Neural cell (in vitro differentiated cells): ENCODE measurements at regions not wholly inside any gene's neighbourhood (a gene's known extent, or its start where the extent isn't known, plus 50 kb on each side); places are given as distances from the start of the nearest gene placed in this dataset.
A peak's percentile ranks its signal among the peaks of the same experiment; 100 is the strongest.

Experiments used
- H2AFZ ChIP-seq: fragments of 200-600, 300-800 bp; sonication (generic), shearing (Covaris generic); 2 replicates; pipeline ENCODE4 v1.6.0; 2014; ENCODE audit warnings: low read depth, mild to moderate bottlenecking, antibody characterized with exemption, low read length, moderate library complexity
- H3F3A ChIP-seq: fragments of 200-600 bp; shearing (Covaris generic); 2 replicates; pipeline ENCODE4 v1.6.1; 2016; ENCODE audit warnings: mild to moderate bottlenecking, moderate library complexity, mixed read lengths, antibody characterized with exemption, low read length; ENCODE audit not compliant: insufficient read depth, poor library complexity, severe bottlenecking
- H3K27ac ChIP-seq: fragments of 200-600, 300-800 bp; sonication (generic), shearing (Covaris generic); 2 replicates; pipeline ENCODE4 v1.5.1; 2014; ENCODE audit warnings: mild to moderate bottlenecking, low read length, moderate library complexity
- H3K27me3 ChIP-seq: fragments of 300-800, 200-600 bp; sonication (generic), shearing (Covaris generic); 2 replicates; pipeline ENCODE4 v1.6.0; 2014; ENCODE audit warnings: mild to moderate bottlenecking, low read depth, low read length, moderate library complexity; ENCODE audit not compliant: insufficient read depth
- H3K36me3 ChIP-seq: fragments of 300-800, 200-600 bp; sonication (generic), shearing (Covaris generic); 2 replicates; pipeline ENCODE4 v1.5.1; 2014; ENCODE audit warnings: mild to moderate bottlenecking, antibody characterized with exemption, low read length, moderate library complexity; ENCODE audit not compliant: insufficient read depth
- H3K4me2 ChIP-seq: fragments of 300-800, 200-600 bp; sonication (generic), shearing (Covaris generic); 2 replicates; pipeline ENCODE4 v1.6.0; 2014; ENCODE audit warnings: mild to moderate bottlenecking, low read length
- H3K4me3 ChIP-seq: fragments of 300-800, 200-600 bp; sonication (generic), shearing (Covaris generic); 2 replicates; pipeline ENCODE4 v1.5.1; 2014; ENCODE audit warnings: mild to moderate bottlenecking, low read length, moderate library complexity
- H3K79me2 ChIP-seq: fragments of 200-600 bp; shearing (Covaris generic); replicated peaks from 2 replicates; pipeline ENCODE4 v1.6.0; 2014; ENCODE audit warnings: mild to moderate bottlenecking, low read length, moderate library complexity; ENCODE audit not compliant: insufficient read depth
- H3K9ac ChIP-seq: fragments of 300-800, 200-600 bp; sonication (generic), shearing (Covaris generic); 2 replicates; pipeline ENCODE4 v1.6.1; 2016; ENCODE audit warnings: mild to moderate bottlenecking, low read length, mixed read lengths
- H3K9me2 ChIP-seq: fragments of 200-600 bp; shearing (Covaris generic); 2 replicates; pipeline ENCODE4 v1.6.1; 2016; ENCODE audit warnings: mild to moderate bottlenecking, low read length, mixed read lengths; ENCODE audit not compliant: insufficient read depth
- H3K9me3 ChIP-seq: fragments of 200-600, 300-800 bp; sonication (generic), shearing (Covaris generic); 2 replicates; pipeline ENCODE4 v1.6.1; 2016; ENCODE audit warnings: mild to moderate bottlenecking, mixed run types, low read length, moderate library complexity, mixed read lengths
- H4K20me1 ChIP-seq: fragments of 200-600 bp; shearing (Covaris generic); 2 replicates; pipeline ENCODE4 v1.6.1; 2016; ENCODE audit warnings: mild to moderate bottlenecking, mixed run types; ENCODE audit not compliant: insufficient read depth
- CTCF ChIP-seq: fragments of 450-650 bp; IDR thresholded peaks from 2 replicates; pipeline ENCODE4 v1.5.1; 2014; ENCODE audit warnings: antibody characterized with exemption, mild to moderate bottlenecking, moderate library complexity; ENCODE audit not compliant: poor library complexity, severe bottlenecking
- EP300 ChIP-seq: fragments of 450-650 bp; conservative IDR thresholded peaks from 2 replicates; pipeline ENCODE4 v1.6.1; 2014; ENCODE audit warnings: antibody characterized with exemption, mild to moderate bottlenecking, moderate library complexity; ENCODE audit not compliant: poor library complexity, severe bottlenecking
- EZH2 ChIP-seq: fragments of 200-600, 300-800 bp; shearing (Covaris generic), sonication (generic); IDR thresholded peaks from 2 replicates; pipeline ENCODE4 v1.6.1; 2014; ENCODE audit warnings: antibody characterized with exemption, low read length, borderline replicate concordance, mild to moderate bottlenecking; ENCODE audit not compliant: insufficient read depth, poor library complexity, severe bottlenecking
- MXI1 ChIP-seq: fragments of 450-650 bp; conservative IDR thresholded peaks from 2 replicates; pipeline ENCODE4 v1.6.1; 2014; ENCODE audit warnings: antibody characterized with exemption, mild to moderate bottlenecking; ENCODE audit not compliant: poor library complexity, severe bottlenecking
- POLR2AphosphoS5 ChIP-seq: IDR thresholded peaks from 2 replicates; pipeline ENCODE4 v1.6.1; 2012
- RAD21 ChIP-seq: fragments of 450-650 bp; conservative IDR thresholded peaks from 2 replicates; pipeline ENCODE4 v1.6.1; 2014; ENCODE audit warnings: antibody characterized with exemption, mild to moderate bottlenecking, moderate library complexity
- REST ChIP-seq: IDR thresholded peaks from 2 replicates; pipeline ENCODE4 v1.6.1; 2012; ENCODE audit warnings: borderline replicate concordance
- SMC3 ChIP-seq: fragments of 450-650 bp; conservative IDR thresholded peaks from 2 replicates; pipeline ENCODE4 v1.6.1; 2014; ENCODE audit warnings: antibody characterized with exemption, mild to moderate bottlenecking, moderate library complexity; ENCODE audit not compliant: poor library complexity
- TAF1 ChIP-seq: IDR thresholded peaks from 2 replicates; pipeline ENCODE4 v1.6.1; 2012; ENCODE audit warnings: low read depth

DNA sequence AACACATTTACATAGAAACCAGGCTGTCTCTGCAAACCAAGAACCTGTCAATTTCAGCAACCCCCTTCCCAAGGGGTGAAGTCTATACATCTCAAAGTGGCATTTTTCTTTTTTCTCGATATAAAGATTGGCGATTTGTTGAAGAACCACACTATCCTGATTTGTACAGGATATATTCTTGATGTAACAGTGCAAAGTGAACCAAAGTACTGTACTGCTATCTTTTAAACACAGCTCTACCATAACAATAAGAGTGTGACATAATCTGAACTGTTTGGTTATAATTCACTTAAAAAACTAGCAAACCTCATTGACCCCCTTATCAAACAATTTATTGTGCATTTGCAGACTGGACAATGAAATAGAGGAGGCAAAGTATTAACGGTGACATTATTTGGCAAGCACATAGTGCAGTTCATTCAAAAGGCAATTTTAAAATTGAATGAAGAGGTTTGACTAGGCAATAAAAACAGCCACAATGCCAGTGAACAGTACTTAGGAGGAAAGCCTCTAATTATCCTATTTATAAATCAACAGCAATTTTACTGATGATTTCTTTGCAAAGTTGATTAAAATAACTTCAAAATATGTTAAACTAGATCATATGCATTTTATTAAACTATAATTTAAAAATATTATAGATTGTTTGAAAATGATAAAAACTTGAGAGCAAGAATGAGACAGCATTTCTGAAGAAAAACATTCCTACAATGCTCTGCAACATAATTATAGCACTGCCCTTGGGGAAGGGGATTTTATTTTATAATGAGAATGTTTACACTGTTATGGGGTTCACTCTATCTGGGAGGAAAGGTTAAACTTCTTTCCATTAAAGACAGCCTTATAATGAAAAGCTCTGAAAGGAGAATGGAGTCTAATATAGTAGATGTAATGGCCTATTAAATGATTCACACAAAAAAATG is 440.9 kb downstream of the ZEB2 start:
- H4K20me1 ChIP-seq: no peaks in the 10 kb centered on the region
- no peaks in the 10 kb centered on the region for H3K79me2 ChIP-seq
- no peaks in the 10 kb centered on the region for H3K9me2 ChIP-seq
- no peak for TF ChIP-seq CTCF
- no peak for TF ChIP-seq SMC3
- TF ChIP-seq TAF1: no peak
- TF ChIP-seq MXI1: no peak
- TF ChIP-seq RAD21: no peak
- TF ChIP-seq POLR2AphosphoS5: no peak
- TF ChIP-seq EP300: no peak
- TF ChIP-seq EZH2: no peak
- no peak for TF ChIP-seq REST
- no peak overlapping the region for H3K27ac ChIP-seq
- H3K27me3 ChIP-seq: peaks cover 6% of the 10 kb centered on the region
- no peak overlapping the region for H3K9ac ChIP-seq
- no peak overlapping the region for H3K4me2 ChIP-seq
- H3F3A ChIP-seq: no peaks in the 10 kb centered on the region
- H3K9me3 ChIP-seq: no peaks in the 10 kb centered on the region
- no peak overlapping the region for H2AFZ ChIP-seq
- no peaks in the 10 kb centered on the region for H3K36me3 ChIP-seq
- no peak overlapping the region for H3K4me3 ChIP-seq

DNA sequence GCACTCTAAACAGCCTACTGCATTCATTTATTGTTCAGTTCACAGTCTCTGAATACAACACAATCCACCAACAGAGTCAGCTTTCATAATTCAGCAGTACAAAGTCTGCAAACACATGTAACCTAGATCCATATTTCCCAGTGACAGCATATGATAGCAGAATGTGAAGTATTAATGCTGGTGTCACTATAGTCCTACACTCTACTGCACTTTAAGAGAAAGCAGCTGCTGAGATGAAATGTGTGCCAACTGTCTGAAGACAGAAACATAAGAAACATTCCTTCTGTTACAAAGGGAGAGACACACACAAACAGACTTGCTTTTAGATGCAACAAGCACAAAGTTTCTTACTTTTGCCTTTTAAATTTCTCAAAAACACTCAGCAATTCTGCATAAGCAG is 441.8 kb downstream of the ZEB2 start:
- peaks cover 6% of the 10 kb centered on the region for H3K27me3 ChIP-seq
- no peaks in the 10 kb centered on the region for H3K9me2 ChIP-seq
- H3K9ac ChIP-seq: no peak overlapping the region
- no peaks in the 10 kb centered on the region for H3K79me2 ChIP-seq
- H3K27ac ChIP-seq: no peak overlapping the region
- H3K4me3 ChIP-seq: no peak overlapping the region
- TF ChIP-seq REST (no peak), TAF1 (no peak), RAD21 (no peak), EP300 (peak; percentile 66), MXI1 (no peak), EZH2 (no peak), CTCF (no peak), SMC3 (peak; percentile 22), POLR2AphosphoS5 (peak; percentile 81)
- H4K20me1 ChIP-seq: no peaks in the 10 kb centered on the region
- H2AFZ ChIP-seq: no peak overlapping the region
- no peaks in the 10 kb centered on the region for H3K36me3 ChIP-seq
- H3K4me2 ChIP-seq: no peak overlapping the region
- no peaks in the 10 kb centered on the region for H3K9me3 ChIP-seq
- no peaks in the 10 kb centered on the region for H3F3A ChIP-seq
